Type B pancreatic cell (in vitro differentiated cells): ENCODE measurements at regions not wholly inside any gene's neighbourhood (a gene's known extent, or its start where the extent isn't known, plus 50 kb on each side); places are given as distances from the start of the nearest gene placed in this dataset.

Experiments
- DNase-seq: peaks from one replicate; pipeline ENCODE4 v3.0.0; 2021; ENCODE audit warnings: mixed read lengths; ENCODE audit not compliant: unreplicated experiment; ENCODE audit errors: extremely low spot score
- H3K27ac Mint-ChIP-seq: 2 replicates; pipeline ENCODE4 v1.8.0; 2021; ENCODE audit warnings: mild to moderate bottlenecking, mixed read lengths
- H3K27me3 Mint-ChIP-seq: 2 replicates; pipeline ENCODE4 v1.8.0; 2021; ENCODE audit warnings: mixed read lengths
- H3K36me3 Mint-ChIP-seq: 2 replicates; pipeline ENCODE4 v1.8.0; 2021; ENCODE audit warnings: mixed read lengths
- H3K4me1 Mint-ChIP-seq: one replicate; pipeline ENCODE4 v1.8.0; 2021; ENCODE audit warnings: mixed read lengths; ENCODE audit not compliant: unreplicated experiment
- H3K4me3 Mint-ChIP-seq: 2 replicates; pipeline ENCODE4 v1.8.0; 2021; ENCODE audit warnings: mild to moderate bottlenecking, mixed read lengths
- H3K9me3 Mint-ChIP-seq: 2 replicates; pipeline ENCODE4 v1.8.0; 2021; ENCODE audit warnings: mixed read lengths
- CTCF ChIP-seq: fragments of 200-600 bp; sonication (generic); conservative IDR thresholded peaks from 2 replicates; pipeline ENCODE4 v1.5.0; 2021; ENCODE audit warnings: antibody characterized with exemption, mild to moderate bottlenecking

- peaks cover 2% of the 10 kb centered on the region for H3K9me3 Mint-ChIP-seq
- no peak for TF ChIP-seq CTCF
- H3K27me3 Mint-ChIP-seq = no peaks in the 10 kb centered on the region
- H3K36me3 Mint-ChIP-seq = no peaks in the 10 kb centered on the region
- no peak for DNase-seq
- no peak overlapping the region for H3K4me3 Mint-ChIP-seq
- H3K4me1 Mint-ChIP-seq = no peaks in the 10 kb centered on the region
- no peak overlapping the region for H3K27ac Mint-ChIP-seq
Observed at GRCh38 chr2:189260361-189260814, 80.8 kb upstream of the COL5A2 start.

GRCh38 chr2:189261431-189261841 lies 81.9 kb upstream of the COL5A2 start:
- peaks cover 4% of the 10 kb centered on the region for H3K9me3 Mint-ChIP-seq
- H3K4me3 Mint-ChIP-seq = no peak overlapping the region
- no peak for DNase-seq
- H3K36me3 Mint-ChIP-seq = no peaks in the 10 kb centered on the region
- no peak overlapping the region for H3K27ac Mint-ChIP-seq
- H3K27me3 Mint-ChIP-seq = no peaks in the 10 kb centered on the region
- H3K4me1 Mint-ChIP-seq = no peaks in the 10 kb centered on the region
- no peak for TF ChIP-seq CTCF

GRCh38 chr2:189261916-189262315 lies 82.4 kb upstream of the COL5A2 start:
- peaks cover 4% of the 10 kb centered on the region for H3K9me3 Mint-ChIP-seq
- no peak for DNase-seq
- no peaks in the 10 kb centered on the region for H3K4me1 Mint-ChIP-seq
- H3K27ac Mint-ChIP-seq = no peak overlapping the region
- TF ChIP-seq CTCF = no peak
- no peaks in the 10 kb centered on the region for H3K27me3 Mint-ChIP-seq
- H3K36me3 Mint-ChIP-seq = no peaks in the 10 kb centered on the region
- H3K4me3 Mint-ChIP-seq = no peak overlapping the region

- Mint-ChIP-seq H3K27ac (no peak overlapping the region), H3K27me3 (no peaks in the 10 kb centered on the region), H3K9me3 (peaks cover 4% of the 10 kb centered on the region), H3K4me1 (no peaks in the 10 kb centered on the region), H3K4me3 (no peak overlapping the region), H3K36me3 (no peaks in the 10 kb centered on the region)
- DNase-seq = no peak
- TF ChIP-seq CTCF = no peak
Observed at GRCh38 chr2:189265696-189266320, 86.2 kb upstream of the COL5A2 start.

GRCh38 chr2:189267491-189267890 lies 87.9 kb upstream of the COL5A2 start:
- peaks cover 4% of the 10 kb centered on the region for H3K9me3 Mint-ChIP-seq
- no peak overlapping the region for H3K27ac Mint-ChIP-seq
- no peak overlapping the region for H3K4me3 Mint-ChIP-seq
- DNase-seq = no peak
- no peaks in the 10 kb centered on the region for H3K27me3 Mint-ChIP-seq
- H3K4me1 Mint-ChIP-seq = no peaks in the 10 kb centered on the region
- H3K36me3 Mint-ChIP-seq = no peaks in the 10 kb centered on the region
- TF ChIP-seq CTCF = no peak
